NCI-H460 (cell line): ENCODE measurements at regions not wholly inside any gene's neighbourhood (a gene's known extent, or its start where the extent isn't known, plus 50 kb on each side); places are given as distances from the start of the nearest gene placed in this dataset.
A peak's percentile ranks its signal among the peaks of the same experiment; 100 is the strongest.

ENCODE experiments used
- DNase-seq: peaks from one replicate; pipeline ENCODE4 v3.0.0-alpha.2; 2016; ENCODE audit warnings: low read depth; ENCODE audit errors: extremely low read depth

- DNase-seq = no peak
These were observed 210.7 kb downstream of the PDCD6IP start for GRCh38 chr3:34008836-34009809.

- peak; percentile 9 for DNase-seq
These were observed 213.0 kb downstream of the PDCD6IP start for GRCh38 chr3:34011171-34012101.

GRCh38 chr3:34012102-34012461, 213.7 kb downstream of the PDCD6IP start:
- peak; percentile 82 for DNase-seq

GRCh38 chr3:34013818-34014570, 215.6 kb downstream of the PDCD6IP start:
- DNase-seq = no peak

- DNase-seq = no peak
These were observed 217.0 kb downstream of the PDCD6IP start for GRCh38 chr3:34015204-34016142.

GRCh38 chr3:34016925-34017587, 218.6 kb downstream of the PDCD6IP start:
- no peak for DNase-seq

DNA sequence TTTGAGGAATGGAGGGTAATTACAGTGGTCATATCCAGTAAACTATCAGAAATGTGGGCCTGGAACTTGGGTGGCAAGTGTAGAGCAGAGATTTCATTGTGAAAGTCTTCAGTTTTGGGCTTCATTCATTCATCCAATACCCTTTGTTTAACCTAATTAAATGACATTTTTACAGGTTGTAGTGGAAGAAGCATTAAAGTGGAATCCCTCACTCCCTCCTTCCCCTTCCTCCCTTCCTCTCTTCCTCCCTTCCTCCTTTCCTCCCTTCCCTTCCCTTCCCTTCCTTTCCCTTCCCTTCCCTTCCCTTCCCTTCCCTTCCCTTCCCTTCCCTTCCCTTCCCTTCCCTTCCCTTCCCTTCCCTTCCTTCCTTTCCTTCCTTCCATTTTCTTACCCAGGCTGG, 219.3 kb downstream of the PDCD6IP start:
- DNase-seq = no peak

- DNase-seq = no peak
These were observed 220.7 kb downstream of the PDCD6IP start for GRCh38 chr3:34019158-34019557.

DNA sequence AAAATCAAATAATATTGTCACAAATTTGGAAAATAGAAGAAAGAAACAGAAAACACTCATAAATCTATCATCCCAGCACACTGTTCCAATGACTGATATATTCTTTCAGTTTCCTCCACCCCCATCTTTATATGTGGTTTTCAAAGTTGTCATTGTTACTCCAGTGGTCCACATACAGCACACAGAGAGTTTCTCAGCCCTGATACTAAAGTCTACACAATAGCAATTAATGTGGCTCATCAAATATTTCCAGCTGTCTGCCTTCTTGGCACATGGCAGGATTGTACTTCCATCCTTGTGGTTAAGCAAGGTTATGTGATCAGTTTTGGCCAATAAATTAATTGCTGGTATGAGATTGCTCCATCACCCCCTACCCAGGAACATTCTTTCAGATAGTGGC, 221.7 kb downstream of the PDCD6IP start:
- DNase-seq = no peak

DNA sequence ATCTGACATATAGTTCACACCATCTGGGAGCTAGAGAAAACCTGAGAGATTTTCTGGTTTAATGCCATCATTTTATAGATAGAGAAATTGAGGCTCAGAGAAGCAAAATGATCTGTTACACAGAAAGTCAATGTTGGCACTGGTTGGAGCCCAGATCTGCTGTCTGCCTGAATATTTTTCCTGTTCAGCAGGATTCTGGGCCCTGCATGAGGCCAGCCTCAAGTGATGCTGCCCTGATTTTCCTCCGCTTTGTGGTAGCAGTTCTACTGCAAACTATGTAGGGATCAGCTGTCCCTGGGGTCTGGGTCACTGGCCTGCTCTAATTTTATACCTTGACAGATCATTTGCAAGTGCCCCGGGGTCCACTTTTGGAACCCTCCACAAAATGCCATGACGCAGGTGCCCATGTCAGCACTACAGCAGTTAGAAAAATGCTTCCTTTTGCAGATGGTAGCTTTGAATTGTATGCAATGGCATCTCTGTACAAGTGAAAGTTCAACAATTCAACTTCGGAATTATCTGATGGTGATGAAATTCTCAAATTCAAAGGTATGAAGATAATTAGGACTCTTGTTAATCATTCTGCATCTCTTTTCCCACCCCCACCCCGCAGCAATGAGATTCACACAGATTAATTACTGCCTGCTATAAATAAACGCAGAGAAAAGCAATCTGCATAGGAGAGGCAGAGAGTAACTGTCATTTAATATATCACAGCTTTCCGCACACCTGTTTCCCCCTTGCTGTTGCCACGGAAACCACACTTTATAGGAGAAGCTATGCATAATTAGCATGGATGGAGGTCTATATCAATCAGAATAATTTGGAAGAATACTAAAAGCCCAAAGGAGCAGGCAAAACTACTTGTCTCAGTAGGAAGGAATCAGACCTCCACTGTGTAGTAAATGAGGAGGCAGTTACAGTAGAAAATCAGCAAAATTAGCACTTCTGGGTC, 222.6 kb downstream of the PDCD6IP start:
- no peak for DNase-seq

- no peak for DNase-seq
These were observed 223.7 kb downstream of the PDCD6IP start for GRCh38 chr3:34022147-34022546.

DNA sequence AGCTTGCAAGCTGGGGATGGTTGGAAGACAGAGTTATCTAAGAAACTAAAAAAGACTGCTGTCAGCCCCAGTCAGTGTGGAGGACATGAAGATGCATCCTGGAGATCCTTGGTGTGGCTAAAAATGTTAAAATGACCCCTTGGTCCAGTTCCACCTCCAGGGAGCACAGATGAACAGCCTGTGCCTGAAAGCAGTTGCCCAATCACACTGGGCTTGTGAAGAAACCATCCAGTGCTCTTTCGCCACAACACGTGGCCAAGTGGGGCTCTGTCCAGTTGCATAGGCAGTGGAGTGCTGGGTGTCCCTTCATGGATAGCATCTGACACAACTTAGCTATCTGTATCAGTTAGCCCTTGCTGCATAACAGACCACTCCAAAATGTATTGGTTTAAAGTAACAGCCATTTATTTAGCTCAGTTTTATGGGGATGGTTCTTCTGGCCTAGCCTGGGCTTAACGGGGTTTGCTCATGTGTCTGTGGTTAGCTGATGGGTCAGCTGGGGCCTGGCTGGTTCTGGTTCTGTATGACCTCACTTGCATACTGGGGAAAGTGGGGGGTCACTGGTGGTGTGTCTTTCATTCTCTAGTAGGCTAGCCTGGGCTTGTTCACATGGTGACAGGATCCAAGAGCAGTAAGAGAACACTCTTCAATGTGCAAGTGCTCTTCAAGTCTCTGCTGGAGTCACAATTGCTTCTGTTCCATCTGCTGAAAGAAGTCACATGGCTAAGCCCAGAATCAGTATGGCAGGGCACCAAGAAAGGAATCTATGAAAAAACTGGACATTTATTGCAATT, 226.2 kb downstream of the PDCD6IP start:
- DNase-seq = no peak

- no peak for DNase-seq
These were observed 235.4 kb downstream of the PDCD6IP start for GRCh38 chr3:34033839-34034238.

DNA sequence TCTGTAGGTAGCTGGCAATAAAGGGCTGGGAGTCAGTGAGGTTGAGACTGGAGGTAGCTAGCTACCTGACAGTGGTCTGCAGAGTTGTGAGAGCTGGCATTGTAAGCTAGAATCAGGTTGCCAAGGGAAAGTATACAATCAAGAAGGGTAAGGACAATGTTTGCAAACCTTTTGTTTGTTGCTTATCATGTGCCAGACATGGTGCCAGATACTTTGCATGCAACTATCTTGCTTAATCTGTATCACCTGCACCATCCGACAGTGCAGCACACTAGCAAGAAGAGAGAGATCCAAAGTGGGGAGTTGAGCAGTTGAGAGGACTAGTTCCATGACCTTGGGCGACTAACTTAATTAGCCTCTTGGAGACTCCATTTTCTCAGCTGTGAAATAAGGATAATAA, 236.4 kb downstream of the PDCD6IP start:
- no peak for DNase-seq

GRCh38 chr3:34035775-34036174, 237.3 kb downstream of the PDCD6IP start:
- no peak for DNase-seq

DNA sequence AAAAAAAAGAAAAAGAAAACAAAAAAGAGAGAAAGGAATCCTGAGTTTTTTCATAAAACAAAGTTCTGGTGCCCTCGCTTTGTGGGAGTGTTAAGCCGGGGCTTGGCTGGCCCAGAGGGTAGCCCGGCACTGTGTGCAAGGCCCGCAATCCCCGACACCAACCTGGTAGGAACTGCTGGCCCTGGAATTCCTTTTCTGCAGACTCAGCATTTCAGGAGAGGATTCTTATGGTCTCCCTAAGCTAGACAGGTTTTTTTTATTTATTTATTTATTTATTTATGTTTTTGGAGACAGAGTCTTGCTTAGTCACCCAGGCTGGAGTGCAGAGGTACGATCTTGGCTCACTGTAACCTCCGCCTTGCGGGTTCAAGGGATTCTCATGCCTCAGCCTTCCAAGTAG, 238.8 kb downstream of the PDCD6IP start:
- no peak for DNase-seq

DNA sequence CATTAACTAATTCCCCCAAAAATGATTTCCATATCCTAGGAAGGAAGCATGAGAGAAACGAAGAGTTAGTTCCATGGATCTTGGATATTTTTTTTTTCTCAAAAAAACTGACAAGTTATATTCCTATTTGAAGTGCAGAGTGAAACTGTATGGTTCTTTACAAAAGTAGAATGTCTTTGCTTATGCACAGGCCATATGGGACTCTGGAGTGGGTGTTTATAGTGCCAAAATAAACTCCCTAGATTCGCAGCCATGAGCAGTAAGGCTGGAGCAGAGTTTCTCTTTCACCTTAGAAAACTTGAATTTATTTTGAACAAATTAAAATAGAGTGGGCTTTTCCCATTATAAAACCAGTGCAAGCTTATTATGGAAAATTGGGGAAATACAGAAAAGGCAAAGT, 239.7 kb downstream of the PDCD6IP start:
- no peak for DNase-seq
